RWPE1 (cell line): ENCODE measurements at regions not wholly inside any gene's neighbourhood (a gene's known extent, or its start where the extent isn't known, plus 50 kb on each side); places are given as distances from the start of the nearest gene placed in this dataset.

Experiments
- CTCF ChIA-PET: fragments of 350-600 bp; sonication (Branson Sonifier 250); formaldehyde crosslinking; extraction: SDS; loops from one replicate; lab custom pipeline; 2021; lab: Yijun Ruan, JAX
- POLR2A ChIA-PET: fragments of 400-600 bp; formaldehyde crosslinking; extraction: SDS; loops from one replicate; lab custom pipeline; 2020; ENCODE audit warnings: antibody characterized with exemption; ENCODE audit not compliant: low non-redundant PET; lab: Yijun Ruan, JAX
- DNase-seq: peaks from one replicate; pipeline ENCODE4 v3.0.0; 2012; ENCODE audit warnings: low spot score
- H3K27ac ChIP-seq: fragments of 450-650 bp; 2 replicates; pipeline ENCODE4 v1.5.1; 2017
- CTCF ChIP-seq: fragments of 450-650 bp; conservative IDR thresholded peaks from 2 replicates; pipeline ENCODE4 v1.5.1; 2017; ENCODE audit warnings: low read depth, mild to moderate bottlenecking

- no peak for DNase-seq
- POLR2A ChIA-PET: no interaction called here
- CTCF ChIA-PET: no interaction called here
- no peak for TF ChIP-seq CTCF
- H3K27ac ChIP-seq: no peak overlapping the region
Measured at GRCh38 chrX:149230689-149231088, 274.4 kb downstream of the IDS start.

- CTCF ChIA-PET: interaction anchor here (0.6 kb wide), 1 partner anchor 140 kb away, joined by 4 read pairs; no protein-coding TSS in a partner anchor
- H3K27ac ChIP-seq: no peak overlapping the region
- POLR2A ChIA-PET: no interaction called here
- no peak for TF ChIP-seq CTCF
- DNase-seq: no peak
Measured at GRCh38 chrX:149223854-149224253, 281.3 kb downstream of the IDS start.

- CTCF ChIA-PET: no interaction called here
- DNase-seq: no peak
- H3K27ac ChIP-seq: no peak overlapping the region
- POLR2A ChIA-PET: no interaction called here
- no peak for TF ChIP-seq CTCF
Measured at GRCh38 chrX:149222040-149222439, 283.1 kb downstream of the IDS start.

- no peak for DNase-seq
- ChIA-PET CTCF (no interaction called here), POLR2A (no interaction called here)
- no peak for TF ChIP-seq CTCF
- no peak overlapping the region for H3K27ac ChIP-seq
Measured at GRCh38 chrX:149221230-149221629, 283.9 kb downstream of the IDS start.

GRCh38 chrX:149213264-149213663, 291.8 kb downstream of the IDS start:
- DNase-seq: no peak
- no peak for TF ChIP-seq CTCF
- CTCF ChIA-PET: no interaction called here
- no peak overlapping the region for H3K27ac ChIP-seq
- POLR2A ChIA-PET: no interaction called here

GRCh38 chrX:149208307-149208706, 296.8 kb downstream of the IDS start:
- CTCF ChIA-PET: no interaction called here
- no peak for DNase-seq
- POLR2A ChIA-PET: no interaction called here
- no peak for TF ChIP-seq CTCF
- no peak overlapping the region for H3K27ac ChIP-seq

GRCh38 chrX:149207518-149207917, 297.6 kb downstream of the IDS start:
- no peak for DNase-seq
- H3K27ac ChIP-seq: no peak overlapping the region
- ChIA-PET CTCF (no interaction called here), POLR2A (no interaction called here)
- TF ChIP-seq CTCF: no peak
